K562 (cell line): ENCODE measurements at regions not wholly inside any gene's neighbourhood (a gene's known extent, or its start where the extent isn't known, plus 50 kb on each side); places are given as distances from the start of the nearest gene placed in this dataset.

ENCODE experiments used
- BRF2 ChIP-seq: IDR thresholded peaks from 3 replicates; pipeline ENCODE4 v1.6.1; 2011; ENCODE audit warnings: borderline replicate concordance, mild to moderate bottlenecking; ENCODE audit not compliant: insufficient read length, insufficient read depth
- CBFB ChIP-seq: sonication (generic); formaldehyde crosslinking; IDR thresholded peaks from 2 replicates; pipeline ENCODE4 v1.4.0; 2020; ENCODE audit warnings: mild to moderate bottlenecking, missing genetic modification reagents
- ESRRA ChIP-seq: fragments of 450-650 bp; IDR thresholded peaks from 2 replicates; pipeline ENCODE4 v1.6.1; 2014; ENCODE audit warnings: low read depth, mild to moderate bottlenecking, moderate library complexity, borderline replicate concordance
- FIP1L1 ChIP-seq: fragments of 200-400 bp; formaldehyde crosslinking; IDR thresholded peaks from 2 replicates; pipeline ENCODE4 v1.6.1; 2018; ENCODE audit warnings: mild to moderate bottlenecking, low read depth, low read length; ENCODE audit not compliant: poor library complexity, severe bottlenecking
- FOXK1 ChIP-seq: sonication (generic); formaldehyde crosslinking; IDR thresholded peaks from 2 replicates; pipeline ENCODE4 v1.8.0; 2022; ENCODE audit warnings: missing genetic modification reagents, mild to moderate bottlenecking, borderline replicate concordance
- GABPB1 ChIP-seq: sonication (generic); formaldehyde crosslinking; IDR thresholded peaks from 2 replicates; pipeline ENCODE4 v1.8.0; 2022; ENCODE audit warnings: mild to moderate bottlenecking, missing genetic modification reagents
- NFIC ChIP-seq: fragments of 450-650 bp; IDR thresholded peaks from 2 replicates; pipeline ENCODE4 v1.6.1; 2017; ENCODE audit warnings: mild to moderate bottlenecking, inconsistent platforms
- POLR3A ChIP-seq: IDR thresholded peaks from 2 replicates; pipeline ENCODE4 v1.6.1; 2011; ENCODE audit warnings: borderline replicate concordance, mild to moderate bottlenecking, moderate library complexity; ENCODE audit not compliant: insufficient read length, insufficient read depth; ENCODE audit errors: extremely low read depth
- YY1 ChIP-seq, 3 experiments: IDR thresholded peaks; 2 replicates each; pipeline ENCODE4 v1.6.1; 2011; ENCODE audit warnings: low read length in 2 of 3, mild to moderate bottlenecking in 2 of 3, moderate library complexity in 2 of 3, borderline replicate concordance in 1 of 3, control low read depth in 1 of 3, low read depth in 1 of 3; ENCODE audit not compliant: insufficient read depth in 3 of 3, insufficient replicate concordance in 2 of 3, control insufficient read depth in 1 of 3, insufficient read length in 1 of 3; ENCODE audit errors: extremely low read depth in 1 of 3
- TF ChIP-seq, protein P1 (sequence below): sonication (generic); formaldehyde crosslinking; IDR thresholded peaks from 2 replicates; pipeline ENCODE4 v1.9.0; 2022; ENCODE audit warnings: mild to moderate bottlenecking, missing genetic modification reagents
- TF ChIP-seq, protein P2 (sequence below), 3 experiments: IDR thresholded peaks in 2 of 3; conservative IDR thresholded peaks in 1 of 3; 2 replicates each; pipeline ENCODE4 v1.5.1; 2011 to 2012; ENCODE audit warnings: low read length in 3 of 3, mild to moderate bottlenecking in 3 of 3, control low read depth in 2 of 3, improper control_type of control experiment in 1 of 3, inconsistent platforms in 1 of 3, low read depth in 1 of 3, mixed read lengths in 1 of 3, moderate library complexity in 1 of 3; ENCODE audit not compliant: insufficient read depth in 2 of 3

GRCh38 chr5:68053202-68053601 is 162.4 kb upstream of the PIK3R1 start:
- TF ChIP-seq NFIC (no peak), GABPB1 (no peak), BRF2 (no peak), ESRRA (no peak), POLR3A (no peak), CBFB (CRISPR knock-in tag) (no peak), YY1 (IDR thresholded peaks at IDR 0.05; ENCODE audit: borderline replicate concordance in 1 of 3, control insufficient read depth in 1 of 3, extremely low read depth in 1 of 3, insufficient read depth in 3 of 3, insufficient read length in 1 of 3, insufficient replicate concordance in 2 of 3, low read depth in 1 of 3, low read length in 2 of 3) (no peak), FIP1L1 (no peak), FOXK1 (no peak)
- TF ChIP-seq, protein P1, sequence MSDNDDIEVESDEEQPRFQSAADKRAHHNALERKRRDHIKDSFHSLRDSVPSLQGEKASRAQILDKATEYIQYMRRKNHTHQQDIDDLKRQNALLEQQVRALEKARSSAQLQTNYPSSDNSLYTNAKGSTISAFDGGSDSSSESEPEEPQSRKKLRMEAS (CRISPR knock-in tag), result no peak
- TF ChIP-seq, protein P2, sequence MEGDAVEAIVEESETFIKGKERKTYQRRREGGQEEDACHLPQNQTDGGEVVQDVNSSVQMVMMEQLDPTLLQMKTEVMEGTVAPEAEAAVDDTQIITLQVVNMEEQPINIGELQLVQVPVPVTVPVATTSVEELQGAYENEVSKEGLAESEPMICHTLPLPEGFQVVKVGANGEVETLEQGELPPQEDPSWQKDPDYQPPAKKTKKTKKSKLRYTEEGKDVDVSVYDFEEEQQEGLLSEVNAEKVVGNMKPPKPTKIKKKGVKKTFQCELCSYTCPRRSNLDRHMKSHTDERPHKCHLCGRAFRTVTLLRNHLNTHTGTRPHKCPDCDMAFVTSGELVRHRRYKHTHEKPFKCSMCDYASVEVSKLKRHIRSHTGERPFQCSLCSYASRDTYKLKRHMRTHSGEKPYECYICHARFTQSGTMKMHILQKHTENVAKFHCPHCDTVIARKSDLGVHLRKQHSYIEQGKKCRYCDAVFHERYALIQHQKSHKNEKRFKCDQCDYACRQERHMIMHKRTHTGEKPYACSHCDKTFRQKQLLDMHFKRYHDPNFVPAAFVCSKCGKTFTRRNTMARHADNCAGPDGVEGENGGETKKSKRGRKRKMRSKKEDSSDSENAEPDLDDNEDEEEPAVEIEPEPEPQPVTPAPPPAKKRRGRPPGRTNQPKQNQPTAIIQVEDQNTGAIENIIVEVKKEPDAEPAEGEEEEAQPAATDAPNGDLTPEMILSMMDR (IDR thresholded peaks at IDR 0.05 in 2 of 3, conservative IDR thresholded peaks at IDR 0.05 in 1 of 3; ENCODE audit: insufficient read depth in 2 of 3, low read depth in 1 of 3, low read length in 3 of 3), result no peak
